HG03159 (cell line): ENCODE measurements at regions not wholly inside any gene's neighbourhood (a gene's known extent, or its start where the extent isn't known, plus 50 kb on each side); places are given as distances from the start of the nearest gene placed in this dataset.
"Not testable (repeated sequence)": the region's sequence is repeated elsewhere in the genome, so short reads cannot be mapped to it uniquely, and the experiment has no call there.

Experiments
- ATAC-seq: cut with Tn5 transposase; IDR thresholded peaks from one replicate; pipeline ENCODE4 v1.9.1; 2021; ENCODE audit warnings: mild to moderate bottlenecking, moderate library complexity; ENCODE audit not compliant: unreplicated experiment

DNA sequence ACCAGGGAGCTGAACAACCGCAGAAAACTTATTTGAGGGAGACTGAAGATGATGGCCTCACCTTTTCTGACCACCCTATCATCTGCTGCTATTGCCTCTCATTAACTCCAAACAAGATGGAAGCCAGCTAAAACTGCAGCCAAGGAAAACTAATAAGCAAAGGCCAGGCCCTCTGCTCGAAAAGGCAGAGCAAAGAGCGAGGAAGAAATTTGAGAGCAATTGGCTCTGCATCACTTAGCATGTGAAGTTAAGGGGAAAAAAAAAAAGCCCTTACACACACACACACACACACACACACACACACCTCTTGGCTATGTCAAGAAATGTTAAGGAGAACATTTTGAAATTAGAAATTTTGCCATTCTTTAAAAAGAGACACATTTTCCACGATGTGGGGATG lies 228.1 kb upstream of the CYLC2 start:
- ATAC-seq: no peak

DNA sequence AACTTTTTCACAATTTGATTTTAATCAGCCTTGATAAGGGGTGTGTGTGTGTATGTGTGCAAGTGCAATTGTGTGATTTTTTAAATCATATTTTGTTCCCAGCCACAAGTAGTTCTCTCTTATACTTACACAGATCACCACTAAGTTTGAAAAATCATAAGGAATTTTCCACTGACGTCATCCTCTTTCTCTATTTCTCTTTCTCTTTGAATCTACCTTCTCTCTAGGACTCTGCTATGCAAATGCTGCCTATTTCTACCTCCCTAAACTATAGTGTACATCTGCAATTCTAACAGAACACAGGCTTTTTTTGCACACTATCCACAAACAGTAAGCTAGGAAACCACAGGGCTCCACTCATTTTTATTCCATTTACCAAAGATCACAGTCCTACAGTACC lies 254.6 kb upstream of the CYLC2 start:
- ATAC-seq: no peak

DNA sequence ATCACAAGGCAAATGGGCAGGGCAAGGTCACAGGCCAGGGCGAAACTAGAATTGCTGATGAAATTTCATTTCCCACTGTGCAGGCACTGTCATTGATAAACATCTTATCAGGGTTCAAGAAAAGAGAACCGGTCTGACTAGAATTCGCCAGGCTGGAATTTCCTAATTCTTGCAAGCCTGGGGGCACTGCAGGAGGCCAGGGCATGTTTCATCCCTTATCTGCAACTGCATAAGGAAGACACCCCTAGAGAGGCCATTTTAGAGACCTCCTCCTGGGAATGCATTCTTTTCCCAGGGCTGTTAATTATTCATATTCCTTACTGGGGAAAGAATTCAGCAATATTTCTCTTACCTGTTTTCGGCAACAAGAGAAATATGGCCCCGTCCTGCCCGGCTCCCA lies 266.2 kb upstream of the CYLC2 start:
- no peak for ATAC-seq

DNA sequence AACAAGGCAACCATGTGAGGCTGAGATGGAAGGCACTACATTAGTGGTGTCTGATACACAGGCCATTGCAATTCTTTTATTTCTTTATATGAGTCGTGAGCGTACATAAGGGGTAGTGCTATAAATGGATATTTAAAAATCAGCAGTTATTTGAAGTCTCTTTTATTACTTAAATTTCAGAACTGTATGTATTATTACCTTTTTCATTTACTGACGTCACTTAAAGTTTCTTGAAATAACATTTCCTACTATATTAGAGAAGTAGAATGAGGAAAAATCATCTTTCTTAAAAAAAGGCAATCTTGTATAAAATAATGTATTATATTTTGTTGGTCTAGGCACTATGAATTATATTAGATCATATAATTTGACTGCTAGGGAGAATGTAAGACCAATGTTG lies 280.9 kb upstream of the CYLC2 start:
- no peak for ATAC-seq

DNA sequence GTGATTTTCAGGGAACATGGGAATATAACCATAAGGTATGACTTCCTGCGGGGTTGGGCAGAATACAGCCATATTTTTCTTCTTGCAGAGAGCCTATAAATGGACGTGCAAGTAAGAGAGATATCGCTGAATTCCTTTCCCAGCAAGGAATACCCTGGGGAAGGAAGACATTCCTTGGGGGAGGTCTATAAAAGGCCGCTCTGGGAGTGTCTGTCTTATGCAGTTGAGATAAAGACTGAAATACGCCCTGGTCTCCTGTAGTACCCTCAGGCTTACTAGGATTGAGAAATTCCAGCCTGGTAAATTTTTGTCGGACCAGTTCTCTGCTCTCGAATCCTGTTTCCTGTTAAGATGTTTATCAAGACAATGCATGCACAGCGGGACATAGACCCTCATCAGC lies 282.2 kb upstream of the CYLC2 start:
- ATAC-seq: not testable (repeated sequence)

DNA sequence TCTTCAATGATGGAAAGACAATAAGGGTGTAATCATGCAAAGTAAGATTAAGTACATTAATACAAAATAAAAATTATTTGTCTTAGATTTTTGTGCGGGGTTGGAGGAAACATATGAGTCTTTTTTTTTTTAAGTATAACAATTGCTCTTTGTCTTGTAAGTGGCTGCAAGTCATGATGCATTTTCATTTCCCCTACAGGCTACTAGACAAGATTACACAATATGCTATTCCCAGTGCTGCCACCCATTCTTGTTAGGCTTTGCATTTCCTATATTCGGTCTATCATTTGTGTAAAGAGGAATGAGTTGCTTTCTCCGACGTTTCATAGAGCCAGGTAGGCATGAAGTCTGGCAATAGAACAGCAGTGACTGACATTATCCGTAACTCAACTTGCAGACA lies 294.2 kb upstream of the CYLC2 start:
- ATAC-seq: no peak

DNA sequence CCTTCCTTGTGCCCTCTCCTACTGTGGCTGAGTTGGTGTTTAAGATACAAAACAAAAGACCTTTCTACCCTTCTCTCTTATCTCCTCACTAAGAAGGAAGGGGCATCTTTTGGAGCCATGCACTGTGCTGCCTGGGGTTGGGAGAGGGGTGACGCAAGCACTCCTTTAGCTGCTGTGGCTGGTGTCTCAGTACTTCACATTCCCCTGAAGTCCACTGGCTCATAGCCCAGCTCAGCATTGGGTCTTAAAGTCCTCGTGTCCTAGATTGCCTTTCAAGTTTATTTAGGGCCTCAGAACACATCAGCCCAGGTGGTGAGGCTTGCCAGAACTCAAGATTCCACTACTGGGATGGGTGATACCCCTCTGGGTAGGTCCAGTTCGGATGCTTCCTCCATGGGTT lies 325.9 kb upstream of the CYLC2 start:
- ATAC-seq: no peak

DNA sequence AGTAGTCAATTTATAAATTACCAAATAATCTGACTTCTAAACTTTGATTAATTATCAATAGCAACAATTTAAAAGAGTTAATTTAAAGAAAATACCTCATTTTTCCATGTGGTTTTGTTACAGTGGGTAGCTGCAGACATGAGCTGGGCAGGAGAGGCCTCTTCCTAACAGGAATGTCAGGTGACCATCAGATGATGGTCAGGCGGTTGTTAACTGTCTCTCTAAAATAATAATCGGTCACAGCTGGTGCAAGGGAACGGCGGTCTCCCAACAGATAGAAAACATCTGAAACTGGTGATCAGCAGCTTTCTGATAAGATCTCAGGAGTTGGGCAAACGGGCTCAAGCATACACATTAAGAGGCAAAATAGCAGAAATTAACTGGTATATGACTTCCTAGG lies 342.7 kb upstream of the CYLC2 start:
- no peak for ATAC-seq

DNA sequence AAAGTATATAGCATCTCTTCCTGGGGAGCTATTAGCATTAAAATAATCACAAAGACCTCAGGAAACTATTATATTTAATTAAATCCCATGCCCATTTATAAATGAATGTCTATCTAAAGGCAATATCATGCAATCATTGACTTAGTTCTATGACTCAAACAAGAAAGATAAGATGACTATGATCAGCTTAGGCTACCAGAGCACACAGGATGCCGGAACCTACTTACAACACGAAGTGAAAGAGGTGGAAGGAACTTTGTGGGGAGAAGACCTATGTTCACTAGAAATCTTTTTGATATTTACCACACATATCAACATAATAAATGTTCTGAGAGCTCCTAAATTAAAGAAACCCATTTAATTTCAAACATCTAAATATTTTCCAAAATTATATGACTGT lies 344.2 kb upstream of the CYLC2 start:
- ATAC-seq: no peak

DNA sequence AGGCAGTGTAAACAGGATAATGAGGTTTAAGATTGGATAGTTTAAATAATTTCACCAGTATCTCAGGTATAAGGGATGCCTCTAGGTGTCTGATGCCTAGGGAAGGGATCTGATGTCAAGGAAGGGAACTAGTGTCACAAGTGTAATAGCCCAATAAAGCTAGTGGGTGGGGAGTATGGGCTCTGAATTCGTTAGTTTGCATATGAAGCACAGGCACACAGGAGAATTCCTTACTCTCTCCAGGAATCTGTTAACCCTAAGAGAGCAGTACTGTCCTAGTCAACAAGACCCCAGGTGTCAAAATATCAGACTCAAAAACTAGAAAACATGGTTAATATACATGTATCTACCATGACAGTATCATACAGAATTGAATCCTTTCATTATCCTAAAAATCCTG lies 352.5 kb upstream of the CYLC2 start:
- no peak for ATAC-seq

DNA sequence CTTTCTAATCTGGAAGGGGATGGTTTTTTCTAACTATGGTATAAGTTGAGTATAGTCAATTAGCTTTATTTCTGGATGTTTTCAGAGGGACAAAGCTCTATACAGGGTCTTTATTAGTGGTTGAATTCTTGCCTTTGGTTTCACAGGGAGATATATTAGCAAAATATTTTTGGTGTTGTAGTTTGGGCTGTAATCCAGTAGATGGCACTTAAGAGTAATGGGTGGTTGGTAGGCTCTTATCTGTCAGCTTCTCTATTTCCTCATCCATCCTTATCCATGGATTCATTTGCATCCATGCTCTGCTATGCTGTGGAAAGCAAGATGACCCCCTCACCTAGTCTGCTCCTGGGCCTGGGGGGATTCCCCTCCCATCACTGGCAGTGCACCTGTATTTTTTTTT lies 363.6 kb upstream of the CYLC2 start:
- ATAC-seq: peak; percentile 70

DNA sequence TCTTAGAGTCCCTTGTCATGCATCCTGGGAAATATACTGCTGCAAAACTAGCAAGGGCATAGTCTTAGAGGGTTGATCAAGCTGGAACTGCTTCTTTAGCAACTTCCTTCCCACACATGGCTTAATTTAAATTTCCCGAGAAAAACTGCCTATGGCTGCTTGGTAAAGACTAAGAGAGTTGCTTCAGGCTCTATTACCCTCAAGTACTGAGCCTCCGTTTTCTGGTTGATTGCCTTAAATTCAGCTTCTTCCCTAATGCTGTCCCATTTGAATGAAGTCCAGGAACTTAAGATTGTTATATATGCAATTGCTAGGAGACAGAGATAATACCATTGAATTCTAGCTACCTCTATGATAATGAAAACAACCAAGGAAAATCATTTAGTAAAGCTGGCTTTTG lies 385.7 kb upstream of the CYLC2 start:
- no peak for ATAC-seq

DNA sequence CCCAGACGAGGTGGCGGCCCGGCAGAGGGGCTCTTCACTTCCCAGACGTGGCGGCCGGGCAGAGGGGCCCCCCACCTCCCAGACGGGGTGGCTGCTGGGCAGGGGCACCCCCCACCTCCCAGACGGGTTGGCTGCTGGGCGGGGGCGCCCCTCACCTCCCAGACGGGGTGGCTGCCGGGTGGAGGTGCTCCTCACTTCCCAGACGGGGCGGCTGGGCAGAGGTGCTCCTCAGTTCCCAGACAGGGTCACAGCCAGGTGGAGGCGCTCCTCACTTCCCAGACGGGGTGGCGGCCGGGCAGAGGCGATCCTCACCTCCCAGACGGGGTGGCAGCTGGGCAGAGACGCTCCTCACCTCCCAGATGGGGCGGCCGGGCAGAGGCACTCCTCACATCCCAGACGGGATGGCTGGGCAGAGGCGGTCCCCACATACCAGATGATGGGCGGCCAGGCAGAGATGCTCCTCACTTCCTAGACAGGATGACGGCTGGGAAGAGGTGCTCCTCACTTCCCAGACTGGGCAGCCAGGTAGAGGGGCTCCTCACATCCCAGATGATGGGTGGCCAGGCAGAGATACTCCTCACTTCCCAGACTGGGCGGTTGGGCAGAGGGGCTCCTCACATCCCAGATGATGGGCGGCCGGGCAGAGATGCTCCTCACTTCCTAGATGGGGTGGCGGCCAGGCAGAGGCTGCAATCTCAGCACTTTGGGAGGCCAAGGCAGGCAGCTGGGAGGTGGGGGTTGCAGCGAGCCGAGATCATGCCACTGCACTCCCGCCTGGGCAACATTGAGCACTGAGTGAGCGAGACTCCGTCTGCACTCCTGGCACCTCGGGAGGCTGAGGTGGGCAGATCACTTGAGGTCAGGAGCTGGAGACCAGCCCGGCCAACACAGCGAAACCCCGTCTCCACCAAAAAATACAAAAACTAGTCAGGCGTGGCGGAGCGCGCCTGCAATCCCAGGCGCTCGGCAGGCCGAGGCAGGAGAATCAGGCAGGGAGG lies 391.6 kb upstream of the CYLC2 start:
- not testable (repeated sequence) for ATAC-seq

DNA sequence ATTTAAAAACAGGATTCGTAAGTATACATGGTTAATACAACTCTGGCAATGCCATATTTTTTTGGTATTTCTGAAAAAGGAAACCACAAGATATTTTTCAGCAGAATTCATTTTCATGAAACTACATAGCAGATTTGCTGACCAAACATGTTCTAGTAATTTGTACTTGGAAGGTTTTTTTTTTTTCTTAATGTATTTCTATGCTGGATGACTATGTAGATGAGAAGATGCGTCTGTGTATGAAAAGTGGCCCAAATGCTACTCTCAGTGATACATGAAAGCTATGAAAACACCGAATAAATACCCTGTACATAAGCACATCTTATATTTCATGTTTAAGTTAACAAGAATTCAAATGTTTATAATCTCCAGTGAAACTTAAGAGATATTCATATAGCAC lies 400.9 kb upstream of the CYLC2 start:
- no peak for ATAC-seq

DNA sequence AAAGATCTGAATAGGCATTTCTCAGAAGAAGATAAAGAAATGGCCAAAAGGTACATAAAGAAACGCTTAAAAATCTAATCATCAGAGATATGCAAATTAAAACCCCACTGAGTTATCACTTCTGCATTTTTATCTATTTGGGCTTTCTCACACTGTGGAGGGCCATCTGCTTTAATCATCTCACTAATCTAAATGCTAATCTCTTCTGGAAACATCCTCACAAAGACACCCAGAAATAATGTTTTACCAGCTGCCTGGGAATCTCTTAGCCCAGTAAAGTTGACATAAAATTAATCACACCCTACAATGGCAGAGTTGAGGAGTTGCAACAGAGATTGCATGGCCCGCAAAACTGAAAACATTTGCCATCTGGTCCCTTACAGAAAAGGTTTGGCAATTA lies 407.9 kb upstream of the CYLC2 start:
- no peak for ATAC-seq

DNA sequence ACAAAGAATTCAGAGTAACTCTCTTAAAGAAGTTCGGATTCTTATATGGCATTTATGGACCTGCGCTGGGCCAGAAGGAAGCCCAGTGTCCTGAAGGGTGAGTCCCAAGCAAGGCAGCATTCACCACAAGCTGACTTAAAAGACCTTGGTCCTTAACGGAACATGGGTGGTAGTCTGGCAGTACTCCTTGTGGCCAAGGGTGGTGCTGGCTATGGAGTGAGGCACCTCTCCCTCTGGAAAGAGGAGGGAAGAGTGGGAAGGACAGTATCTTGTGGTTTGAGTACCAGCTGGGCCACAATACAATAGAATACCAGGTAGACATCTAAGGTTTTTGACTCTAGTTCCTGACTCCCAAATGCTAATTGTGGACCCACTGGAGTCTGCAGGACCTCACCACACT lies 425.7 kb upstream of the CYLC2 start:
- ATAC-seq: no peak

DNA sequence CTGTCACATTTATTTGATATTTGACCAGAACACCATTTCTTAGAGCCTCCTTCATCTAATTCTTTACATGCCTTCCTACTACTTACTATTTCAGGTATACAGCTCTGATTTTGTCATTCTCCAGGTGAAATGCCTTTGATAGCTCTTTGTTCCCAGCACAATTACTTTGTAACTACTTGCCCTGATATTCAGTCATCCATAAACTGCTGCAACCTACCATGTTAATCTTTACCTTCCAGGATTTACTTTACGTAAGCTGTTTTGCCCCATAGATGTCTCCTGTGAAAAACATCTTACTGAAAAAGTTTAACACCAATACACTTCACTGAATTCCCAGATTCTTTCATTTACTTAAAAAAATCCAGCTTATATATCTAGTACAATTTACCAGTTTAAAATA lies 443.8 kb upstream of the CYLC2 start:
- ATAC-seq: no peak

DNA sequence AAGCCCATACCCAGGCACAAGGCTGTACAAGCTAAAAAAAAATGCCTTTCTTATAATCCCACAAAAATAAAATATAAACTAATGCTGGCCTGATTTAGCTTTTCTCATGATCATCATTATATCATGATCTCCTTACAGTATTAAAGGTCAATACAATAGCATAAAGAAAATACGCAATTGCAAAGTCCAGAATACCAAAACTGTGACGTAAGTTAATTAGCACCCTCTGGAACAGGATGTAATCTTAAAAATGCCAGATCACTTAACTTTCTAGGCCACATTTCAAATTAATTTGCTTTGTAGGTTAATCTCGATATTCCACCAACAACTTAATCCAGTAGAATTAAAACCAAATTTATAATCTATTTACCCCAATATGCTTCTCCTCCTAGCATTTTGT lies 444.2 kb upstream of the CYLC2 start:
- no peak for ATAC-seq

DNA sequence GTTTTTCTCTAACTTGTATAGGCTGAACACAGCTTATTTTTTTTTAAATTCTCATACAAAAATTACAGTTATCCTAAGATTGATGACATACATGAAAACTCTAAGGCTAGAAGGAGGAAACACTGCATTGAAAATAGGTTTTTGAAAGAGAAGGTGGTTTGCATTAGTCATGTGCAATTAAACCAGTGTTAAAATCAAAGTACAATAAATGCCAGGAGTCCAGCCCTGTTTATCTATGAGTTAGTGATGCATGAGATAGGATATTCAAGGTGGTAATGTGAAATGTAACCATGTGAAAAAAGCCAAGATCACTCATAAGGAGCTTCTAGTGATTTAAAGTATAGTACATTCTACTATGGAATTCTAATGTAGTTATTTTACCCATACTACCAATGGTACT lies 444.9 kb upstream of the CYLC2 start:
- ATAC-seq: no peak

DNA sequence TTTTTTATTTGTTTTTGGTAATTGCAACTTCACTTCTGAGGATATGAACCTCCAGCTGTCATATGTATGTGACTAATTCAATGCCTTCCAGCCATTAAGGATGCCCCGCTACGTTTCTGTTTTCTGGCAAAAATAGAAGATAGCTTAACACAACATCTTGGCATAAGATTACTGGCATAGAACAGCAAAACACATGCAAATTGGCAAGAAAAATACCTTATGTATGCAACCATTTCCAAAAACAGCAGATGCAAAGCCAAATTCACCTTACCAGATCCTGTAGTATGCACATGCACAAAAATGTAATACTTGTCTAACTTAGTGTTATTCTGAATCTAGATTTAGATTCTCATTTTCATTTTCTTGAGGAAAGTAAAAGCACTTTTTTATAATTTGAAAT lies 461.1 kb upstream of the CYLC2 start:
- no peak for ATAC-seq

DNA sequence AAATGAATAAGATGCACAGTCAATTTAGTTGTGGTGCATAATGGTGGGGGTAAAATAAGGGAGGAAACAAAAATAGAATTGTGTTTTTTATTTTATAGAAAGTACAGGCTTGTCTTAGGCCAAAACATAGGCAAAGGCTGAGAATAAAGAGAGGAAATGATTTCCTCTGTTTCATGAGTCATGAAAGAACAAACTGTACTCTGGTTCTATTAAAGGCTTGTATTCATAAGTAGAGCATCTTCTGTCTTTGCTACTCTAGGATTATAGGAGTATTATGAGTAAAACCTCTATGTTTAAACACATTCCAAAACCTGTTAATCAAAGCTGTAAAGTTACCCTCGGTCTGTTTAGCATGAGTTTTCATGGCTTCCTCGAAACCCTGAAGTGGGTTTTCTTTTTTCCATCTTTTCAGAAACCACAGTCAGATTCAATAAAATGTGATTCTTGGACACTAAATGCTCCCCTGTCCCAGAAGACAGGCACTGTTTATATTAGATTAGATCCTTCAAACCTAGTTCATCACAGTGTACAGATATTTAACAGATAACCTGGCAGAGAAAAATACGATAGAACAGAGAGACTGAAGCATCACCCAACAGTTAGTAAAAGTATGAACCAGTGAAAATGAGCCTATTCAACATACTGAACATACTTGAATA lies 473.9 kb upstream of the CYLC2 start:
- no peak for ATAC-seq

DNA sequence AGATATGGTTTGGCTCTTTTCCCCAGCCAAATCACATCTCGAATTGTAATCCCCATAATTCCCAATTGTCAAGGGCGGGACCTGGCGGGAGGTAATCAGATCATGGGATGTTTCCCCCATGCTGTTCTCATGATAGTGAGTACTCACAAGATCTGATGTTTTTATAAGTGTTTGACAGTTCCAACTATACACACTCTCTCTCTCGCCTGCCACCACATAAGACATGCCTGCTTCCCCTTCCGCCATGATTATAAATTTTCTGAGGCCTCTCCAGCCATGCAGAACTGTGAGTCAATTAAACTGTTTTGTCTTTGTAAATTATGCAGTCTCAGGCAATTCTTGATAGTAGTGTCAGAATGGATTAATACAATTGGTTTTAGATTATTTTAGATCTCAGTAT lies 475.7 kb upstream of the CYLC2 start:
- no peak for ATAC-seq
